C4-2B (cell line): ENCODE measurements at regions not wholly inside any gene's neighbourhood (a gene's known extent, or its start where the extent isn't known, plus 50 kb on each side); places are given as distances from the start of the nearest gene placed in this dataset.

ENCODE experiments used
- H3K27ac ChIP-seq: fragments of 450-650 bp; 2 replicates; pipeline ENCODE4 v1.5.1; 2017
- CTCF ChIP-seq: fragments of 450-650 bp; conservative IDR thresholded peaks from 2 replicates; pipeline ENCODE4 v1.5.1; 2017; ENCODE audit warnings: mild to moderate bottlenecking
- ZFX ChIP-seq: fragments of 450-650 bp; IDR thresholded peaks from 2 replicates; pipeline ENCODE4 v1.6.1; 2017

GRCh38 chr12:75853626-75854025 lies 177.9 kb downstream of the PHLDA1 start:
- TF ChIP-seq CTCF (no peak), ZFX (no peak)
- no peak overlapping the region for H3K27ac ChIP-seq

DNA sequence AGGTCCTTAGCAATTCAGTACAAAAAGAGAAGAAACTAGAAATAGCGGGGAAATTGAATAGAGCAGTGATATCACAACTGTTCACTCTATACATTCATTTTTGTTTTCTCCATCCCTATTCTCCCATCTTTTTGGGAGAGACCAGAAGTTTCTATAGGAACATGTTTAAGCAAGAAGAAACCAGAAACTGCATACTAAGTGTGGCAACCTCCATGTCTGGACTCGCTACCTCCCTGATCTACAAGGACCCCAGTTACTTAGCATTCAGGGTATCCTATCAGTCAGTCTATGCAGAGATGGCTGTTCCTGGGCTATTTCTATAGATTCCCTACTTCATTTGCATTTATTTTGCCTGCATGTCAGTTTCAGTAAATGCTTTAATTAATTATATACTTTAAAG lies 178.6 kb downstream of the PHLDA1 start:
- H3K27ac ChIP-seq = no peak overlapping the region
- no peak for TF ChIP-seq CTCF

DNA sequence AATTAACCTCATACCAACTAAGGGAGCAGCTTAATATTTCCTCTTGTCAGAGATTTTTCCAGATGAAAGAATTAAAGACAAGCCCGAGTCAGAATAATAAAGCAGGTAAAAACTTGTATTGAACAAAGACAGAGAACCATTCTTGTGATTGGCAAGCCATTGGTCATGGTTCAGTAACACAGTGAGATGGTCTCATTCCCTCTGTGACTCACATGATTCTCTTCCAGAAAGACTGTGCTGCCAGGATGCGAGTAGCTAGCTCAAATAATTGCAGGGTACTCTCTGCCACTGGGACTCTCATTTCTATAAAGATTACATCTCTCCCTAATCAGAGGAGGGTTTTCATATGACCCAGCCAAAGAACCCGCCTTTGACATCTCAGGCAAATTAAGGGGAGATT lies 179.4 kb downstream of the PHLDA1 start:
- TF ChIP-seq CTCF (no peak), ZFX (no peak)
- H3K27ac ChIP-seq = no peak overlapping the region

- H3K27ac ChIP-seq = no peak overlapping the region
- TF ChIP-seq CTCF (no peak), ZFX (no peak)
Measured at GRCh38 chr12:75850721-75851462, 180.7 kb downstream of the PHLDA1 start.

DNA sequence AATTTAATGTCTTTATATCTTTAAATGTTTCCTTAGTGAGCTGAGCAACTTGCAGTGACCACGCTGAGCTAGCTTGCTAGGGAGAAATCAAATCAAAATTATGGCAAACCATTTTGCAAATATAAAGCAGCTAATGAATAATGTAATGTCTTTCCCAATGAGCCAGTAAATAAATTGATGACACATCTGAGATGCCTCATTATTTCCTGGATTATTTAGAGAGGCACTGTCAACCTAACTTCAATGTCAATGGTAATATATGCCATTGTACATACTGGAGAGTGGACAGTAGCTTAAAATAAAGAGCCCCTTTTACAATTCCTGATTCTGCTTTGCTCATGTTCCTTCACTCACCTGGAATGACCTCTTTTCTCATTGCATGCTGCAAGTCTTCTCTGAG lies 182.6 kb downstream of the PHLDA1 start:
- H3K27ac ChIP-seq = no peak overlapping the region
- TF ChIP-seq ZFX (no peak), CTCF (no peak)

- no peak overlapping the region for H3K27ac ChIP-seq
- no peak for TF ChIP-seq CTCF
- no peak for TF ChIP-seq ZFX
Measured at GRCh38 chr12:75848431-75848925, 183.1 kb downstream of the PHLDA1 start.

DNA sequence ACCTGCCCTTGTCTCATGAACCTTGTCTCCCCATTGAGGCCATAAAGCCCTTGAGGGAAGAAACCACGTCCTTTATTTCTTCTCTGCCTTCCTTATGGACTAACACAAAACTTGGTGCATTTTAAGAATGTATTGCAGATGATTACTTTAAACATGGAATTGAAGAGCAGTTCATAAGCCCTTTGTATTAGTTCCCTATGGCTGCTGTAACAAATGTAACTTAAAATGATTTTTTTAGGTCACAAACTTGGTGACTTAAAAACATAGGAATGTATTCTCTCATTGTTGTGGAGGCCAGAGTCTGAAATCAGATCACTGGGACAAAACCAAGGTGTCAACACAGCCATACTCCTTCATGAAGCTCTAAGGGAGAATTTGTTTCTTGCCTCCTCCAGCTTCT lies 185.5 kb downstream of the PHLDA1 start:
- no peak for TF ChIP-seq CTCF
- no peak for TF ChIP-seq ZFX
- no peak overlapping the region for H3K27ac ChIP-seq
